ENCODE measurements at regions not wholly inside any gene's neighbourhood (a gene's known extent, or its start where the extent isn't known, plus 50 kb on each side); places are given as distances from the start of the nearest gene placed in this dataset.

DNA sequence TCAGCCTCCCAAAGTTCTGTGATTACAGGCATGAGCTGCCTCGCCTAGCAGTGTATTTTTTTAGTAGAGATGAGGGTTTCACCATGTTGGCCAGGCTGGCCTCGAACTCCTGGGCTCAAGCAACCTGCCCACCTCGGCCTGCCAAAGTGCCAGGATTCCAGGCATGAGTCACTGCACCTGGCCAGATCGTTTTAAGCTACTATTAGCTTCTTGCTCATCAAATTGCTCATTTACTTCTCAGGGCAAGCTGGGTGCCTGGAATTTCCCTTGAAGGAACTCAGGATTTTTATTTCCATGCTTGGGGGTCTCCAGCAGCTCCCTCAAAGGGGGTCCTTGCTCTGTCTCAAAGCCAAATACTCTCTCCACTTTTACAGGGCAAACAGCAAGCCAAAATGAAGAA lies 798.0 kb upstream of the AUTS2 start:
- Histone ChIP-seq H3K27me3 (ENCODE audit: low read depth, low read length) (no peaks in the 10 kb centered on the region), H3K4me2 (ENCODE audit: low read length) (no peak overlapping the region), H2AFZ (ENCODE audit: low read depth, low read length) (no peak overlapping the region), H3K79me2 (ENCODE audit: low read length) (no peaks in the 10 kb centered on the region), H3K9ac (ENCODE audit: low read length) (no peak overlapping the region), H3K27ac (ENCODE audit: low read length) (no peak overlapping the region), H3K36me3 (replicated peaks; ENCODE audit: low read depth, low read length) (no peaks in the 10 kb centered on the region), H3K4me3 (ENCODE audit: low read length) (no peak overlapping the region), H3K4me1 (ENCODE audit: low read length) (no peaks in the 10 kb centered on the region), H3K9me3 (ENCODE audit: insufficient read depth, low read length) (no peaks in the 10 kb centered on the region), H4K20me1 (ENCODE audit: insufficient read depth, low read length) (no peaks in the 10 kb centered on the region)
- no peak for TF ChIP-seq EZH2phosphoT487 (IDR thresholded peaks at IDR 0.05; ENCODE audit: low read depth)
- TF ChIP-seq, protein P1, sequence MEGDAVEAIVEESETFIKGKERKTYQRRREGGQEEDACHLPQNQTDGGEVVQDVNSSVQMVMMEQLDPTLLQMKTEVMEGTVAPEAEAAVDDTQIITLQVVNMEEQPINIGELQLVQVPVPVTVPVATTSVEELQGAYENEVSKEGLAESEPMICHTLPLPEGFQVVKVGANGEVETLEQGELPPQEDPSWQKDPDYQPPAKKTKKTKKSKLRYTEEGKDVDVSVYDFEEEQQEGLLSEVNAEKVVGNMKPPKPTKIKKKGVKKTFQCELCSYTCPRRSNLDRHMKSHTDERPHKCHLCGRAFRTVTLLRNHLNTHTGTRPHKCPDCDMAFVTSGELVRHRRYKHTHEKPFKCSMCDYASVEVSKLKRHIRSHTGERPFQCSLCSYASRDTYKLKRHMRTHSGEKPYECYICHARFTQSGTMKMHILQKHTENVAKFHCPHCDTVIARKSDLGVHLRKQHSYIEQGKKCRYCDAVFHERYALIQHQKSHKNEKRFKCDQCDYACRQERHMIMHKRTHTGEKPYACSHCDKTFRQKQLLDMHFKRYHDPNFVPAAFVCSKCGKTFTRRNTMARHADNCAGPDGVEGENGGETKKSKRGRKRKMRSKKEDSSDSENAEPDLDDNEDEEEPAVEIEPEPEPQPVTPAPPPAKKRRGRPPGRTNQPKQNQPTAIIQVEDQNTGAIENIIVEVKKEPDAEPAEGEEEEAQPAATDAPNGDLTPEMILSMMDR (IDR thresholded peaks at IDR 0.05; ENCODE audit: low read depth, low read length), result no peak

DNA sequence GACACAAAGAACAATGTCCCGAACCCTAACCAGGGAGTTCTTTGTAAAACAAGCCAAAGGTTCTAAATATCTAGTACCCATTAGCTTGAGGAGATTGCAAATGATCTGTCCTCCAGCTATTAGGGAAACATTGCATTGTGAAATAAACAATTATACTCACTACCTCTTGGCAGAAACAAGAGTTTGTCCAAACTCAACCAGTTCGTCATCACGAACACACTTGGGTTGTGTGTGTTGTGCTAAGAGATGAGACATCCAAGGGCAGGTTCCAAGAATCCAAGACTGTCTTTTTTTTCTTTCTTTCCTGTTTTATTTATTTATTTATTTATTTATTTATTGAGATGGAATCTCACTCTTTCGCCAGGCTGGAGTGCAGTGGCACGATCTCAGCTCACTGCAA lies 793.1 kb upstream of the AUTS2 start:
- Histone ChIP-seq H3K4me2 (ENCODE audit: low read length) (no peak overlapping the region), H3K9me3 (ENCODE audit: insufficient read depth, low read length) (no peaks in the 10 kb centered on the region), H4K20me1 (ENCODE audit: insufficient read depth, low read length) (no peaks in the 10 kb centered on the region), H2AFZ (ENCODE audit: low read depth, low read length) (no peak overlapping the region), H3K79me2 (ENCODE audit: low read length) (no peaks in the 10 kb centered on the region), H3K36me3 (replicated peaks; ENCODE audit: low read depth, low read length) (no peaks in the 10 kb centered on the region), H3K4me3 (ENCODE audit: low read length) (no peak overlapping the region), H3K4me1 (ENCODE audit: low read length) (no peaks in the 10 kb centered on the region), H3K27ac (ENCODE audit: low read length) (no peak overlapping the region), H3K9ac (ENCODE audit: low read length) (no peak overlapping the region), H3K27me3 (ENCODE audit: low read depth, low read length) (no peaks in the 10 kb centered on the region)
- no peak for TF ChIP-seq EZH2phosphoT487 (IDR thresholded peaks at IDR 0.05; ENCODE audit: low read depth)
- TF ChIP-seq, protein P1 (IDR thresholded peaks at IDR 0.05; ENCODE audit: low read depth, low read length), result no peak

DNA sequence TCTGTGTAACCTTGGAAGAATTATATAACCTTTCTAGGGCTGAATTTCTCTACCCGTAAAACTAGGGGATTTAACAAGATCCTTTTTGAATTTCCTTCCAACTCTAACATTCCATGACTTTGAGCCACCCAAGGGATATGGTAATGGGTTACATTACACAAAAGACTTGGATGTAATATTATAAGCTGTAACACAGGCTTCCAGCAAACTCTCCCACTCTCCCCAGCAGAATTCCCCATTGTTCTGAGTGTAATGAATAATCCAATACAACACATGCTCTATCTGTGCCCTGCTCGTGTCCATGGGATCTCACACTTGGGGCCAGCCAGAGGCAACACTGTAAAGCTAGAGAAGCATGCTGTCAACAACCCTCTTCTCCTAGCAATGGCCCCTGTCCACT lies 790.6 kb upstream of the AUTS2 start:
- no peaks in the 10 kb centered on the region for H3K4me1 ChIP-seq (ENCODE audit: low read length)
- no peaks in the 10 kb centered on the region for H3K9me3 ChIP-seq (ENCODE audit: insufficient read depth, low read length)

DNA sequence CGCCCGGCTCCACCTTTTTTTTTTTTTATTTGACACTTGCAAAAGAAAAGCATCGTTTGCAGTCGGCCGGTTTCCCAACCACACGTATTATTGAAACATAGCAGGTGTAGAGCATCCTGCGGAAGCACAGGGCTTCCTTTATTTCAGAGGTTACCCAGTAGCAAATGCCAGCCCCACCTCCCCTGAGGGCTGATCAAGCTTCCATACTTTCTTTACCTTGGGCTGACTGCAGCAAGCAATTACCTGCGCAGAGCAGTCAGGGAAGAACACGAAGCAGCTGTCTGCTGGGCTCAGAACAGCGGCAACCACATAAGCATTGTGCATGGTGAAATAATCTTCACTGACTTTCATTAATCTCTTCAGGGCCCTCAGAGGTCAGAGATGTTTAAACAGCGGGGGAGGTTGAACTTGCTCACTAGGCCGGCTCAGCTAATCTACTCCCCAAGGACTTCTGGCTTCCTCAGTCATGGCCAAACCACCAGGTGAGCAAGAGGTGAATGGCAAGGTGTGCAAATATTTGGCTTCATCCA lies 784.7 kb upstream of the AUTS2 start:
- H4K20me1 ChIP-seq (ENCODE audit: insufficient read depth, low read length), result no peaks in the 10 kb centered on the region
- H3K27ac ChIP-seq (ENCODE audit: low read length), result no peak overlapping the region
- H2AFZ ChIP-seq (ENCODE audit: low read depth, low read length), result no peak overlapping the region
- no peaks in the 10 kb centered on the region for H3K27me3 ChIP-seq (ENCODE audit: low read depth, low read length)
- no peak for TF ChIP-seq EZH2phosphoT487 (IDR thresholded peaks at IDR 0.05; ENCODE audit: low read depth)
- TF ChIP-seq, protein P1 (IDR thresholded peaks at IDR 0.05; ENCODE audit: low read depth, low read length), result no peak
- H3K9me3 ChIP-seq (ENCODE audit: insufficient read depth, low read length), result no peaks in the 10 kb centered on the region
- H3K4me2 ChIP-seq (ENCODE audit: low read length), result no peak overlapping the region
- no peaks in the 10 kb centered on the region for H3K79me2 ChIP-seq (ENCODE audit: low read length)
- no peaks in the 10 kb centered on the region for H3K4me1 ChIP-seq (ENCODE audit: low read length)
- no peak overlapping the region for H3K9ac ChIP-seq (ENCODE audit: low read length)
- no peaks in the 10 kb centered on the region for H3K36me3 ChIP-seq (replicated peaks; ENCODE audit: low read depth, low read length)
- no peak overlapping the region for H3K4me3 ChIP-seq (ENCODE audit: low read length)

More for the DNA sequence above, 790.6 kb upstream of the AUTS2 start:
- H2AFZ ChIP-seq (ENCODE audit: low read depth, low read length), result no peak overlapping the region
- no peak overlapping the region for H3K4me2 ChIP-seq (ENCODE audit: low read length)
- no peaks in the 10 kb centered on the region for H3K79me2 ChIP-seq (ENCODE audit: low read length)
- no peaks in the 10 kb centered on the region for H3K27me3 ChIP-seq (ENCODE audit: low read depth, low read length)
- no peak overlapping the region for H3K4me3 ChIP-seq (ENCODE audit: low read length)
- no peak for TF ChIP-seq EZH2phosphoT487 (IDR thresholded peaks at IDR 0.05; ENCODE audit: low read depth)
- TF ChIP-seq, protein P1 (IDR thresholded peaks at IDR 0.05; ENCODE audit: low read depth, low read length), result no peak
- H4K20me1 ChIP-seq (ENCODE audit: insufficient read depth, low read length), result no peaks in the 10 kb centered on the region
- H3K36me3 ChIP-seq (replicated peaks; ENCODE audit: low read depth, low read length), result no peaks in the 10 kb centered on the region
- no peak overlapping the region for H3K27ac ChIP-seq (ENCODE audit: low read length)
- H3K9ac ChIP-seq (ENCODE audit: low read length), result no peak overlapping the region

Data from OCI-LY3 (cell line).